Tibial artery (tissue), 4 donors: ENCODE measurements at regions not wholly inside any gene's neighbourhood (a gene's known extent, or its start where the extent isn't known, plus 50 kb on each side); places are given as distances from the start of the nearest gene placed in this dataset.

Experiments used
- DNase-seq, 2 donors: peaks; one replicate each; pipeline ENCODE4 v3.0.0-alpha.2; 2019
- H3K27ac ChIP-seq, 2 donors: fragments of 200-600 bp; sonication (generic) in 1 of 2; 1 replicate in 1 of 2; 2 replicates in 1 of 2; pipeline ENCODE4 v1.5.1; 2018 to 2019; ENCODE audit warnings: mild to moderate bottlenecking in 1 of 2
- H3K27me3 ChIP-seq, 2 donors: fragments of 200-600 bp; sonication (generic) in 1 of 2; one replicate each; pipeline versions ENCODE4 v1.5.1 to v1.6.0; 2016 to 2019
- H3K36me3 ChIP-seq, 3 donors: fragments of 200-600 bp; sonication (generic) in 2 of 3; one replicate each; pipeline ENCODE4 v1.5.1; 2016 to 2019; ENCODE audit warnings: mild to moderate bottlenecking in 2 of 3
- H3K4me1 ChIP-seq, 4 donors: fragments of 200-600 bp; sonication (generic) in 2 of 4; 1 replicate in 3 of 4; 2 replicates in 1 of 4; pipeline ENCODE4 v1.5.1; 2016 to 2019
- H3K4me3 ChIP-seq, 2 donors: fragments of 200-600 bp; sonication (generic) in 1 of 2; 1 replicate in 1 of 2; 2 replicates in 1 of 2; pipeline ENCODE4 v1.5.1; 2018 to 2019; ENCODE audit warnings: mild to moderate bottlenecking in 2 of 2
- H3K9me3 ChIP-seq, 3 donors: fragments of 200-600 bp; sonication (generic) in 1 of 3; one replicate each; pipeline ENCODE4 v1.5.1; 2016 to 2019
- CTCF ChIP-seq, 2 experiments: fragments of 200-600 bp in 1 of 2; fragments of 450-650 bp in 1 of 2; IDR thresholded peaks; one replicate each; pipeline ENCODE4 v1.5.1; 2017 to 2019; ENCODE audit warnings: antibody characterized with exemption in 2 of 2, mild to moderate bottlenecking in 1 of 2, moderate library complexity in 1 of 2
- intact Hi-C: fragments of 100-400 bp; cut with DNase I; formaldehyde crosslinking; loops from one replicate; pipeline ENCODE4 v1.15.0; 2023; ENCODE audit warnings: low total_unique reads

- no peak for DNase-seq
- no peak overlapping the region for H3K4me3 ChIP-seq
- H3K9me3 ChIP-seq: no peaks in the 10 kb centered on the region
- no peaks in the 10 kb centered on the region for H3K27me3 ChIP-seq
- intact Hi-C loops: no loop called here
- peaks cover 0 to 23% (median 15%) of the 10 kb centered on the region in 4 donors for H3K4me1 ChIP-seq
- TF ChIP-seq CTCF (IDR thresholded peaks at IDR 0.05): no peak
- no peaks in the 10 kb centered on the region for H3K36me3 ChIP-seq
- H3K27ac ChIP-seq: no peak overlapping the region
Measured at GRCh38 chr12:124617615-124618014, 50.2 kb upstream of the NCOR2 start.
